NCI-H2196 treated with DMSO at 0.1 percent for 48 hours (cell line): ENCODE measurements at regions not wholly inside any gene's neighbourhood (a gene's known extent, or its start where the extent isn't known, plus 50 kb on each side); places are given as distances from the start of the nearest gene placed in this dataset.

ENCODE experiments used
- DNase-seq: peaks from one replicate; lab custom pipeline; 2025; ENCODE audit not compliant: unreplicated experiment; lab: John Stamatoyannopoulos, UW

- no peak for DNase-seq
These were observed 362.0 kb upstream of the TMCO5A start for GRCh38 chr15:37572401-37572800.

GRCh38 chr15:37574985-37575384 lies 359.5 kb upstream of the TMCO5A start:
- no peak for DNase-seq

GRCh38 chr15:37576952-37577351 lies 357.5 kb upstream of the TMCO5A start:
- no peak for DNase-seq

- DNase-seq = no peak
These were observed 352.4 kb upstream of the TMCO5A start for GRCh38 chr15:37581866-37582532.

- no peak for DNase-seq
These were observed 351.6 kb upstream of the TMCO5A start for GRCh38 chr15:37582852-37583251.

GRCh38 chr15:37586011-37586583 lies 348.3 kb upstream of the TMCO5A start:
- no peak for DNase-seq

- DNase-seq = no peak
These were observed 347.5 kb upstream of the TMCO5A start for GRCh38 chr15:37586976-37587375.

GRCh38 chr15:37594417-37594816 lies 340.0 kb upstream of the TMCO5A start:
- DNase-seq = no peak

GRCh38 chr15:37595426-37595970 lies 338.9 kb upstream of the TMCO5A start:
- DNase-seq = no peak

- no peak for DNase-seq
These were observed 335.3 kb upstream of the TMCO5A start for GRCh38 chr15:37599156-37599555.

GRCh38 chr15:37616215-37616614 lies 318.2 kb upstream of the TMCO5A start:
- DNase-seq = no peak

- DNase-seq = no peak
These were observed 316.1 kb upstream of the TMCO5A start for GRCh38 chr15:37618353-37618752.

- DNase-seq = no peak
These were observed 314.9 kb upstream of the TMCO5A start for GRCh38 chr15:37619358-37620042.

GRCh38 chr15:37625576-37625975 lies 308.9 kb upstream of the TMCO5A start:
- DNase-seq = no peak

GRCh38 chr15:37628507-37628906 lies 305.9 kb upstream of the TMCO5A start:
- DNase-seq = no peak

GRCh38 chr15:37636736-37637135 lies 297.7 kb upstream of the TMCO5A start:
- DNase-seq = no peak

GRCh38 chr15:37638116-37638515 lies 296.3 kb upstream of the TMCO5A start:
- no peak for DNase-seq

GRCh38 chr15:37638691-37639090 lies 295.7 kb upstream of the TMCO5A start:
- no peak for DNase-seq

GRCh38 chr15:37652646-37653417 lies 281.6 kb upstream of the TMCO5A start:
- no peak for DNase-seq

GRCh38 chr15:37678124-37678523 lies 256.3 kb upstream of the TMCO5A start:
- no peak for DNase-seq

- no peak for DNase-seq
These were observed 254.8 kb upstream of the TMCO5A start for GRCh38 chr15:37679627-37680026.
